ENCODE measurements at regions not wholly inside any gene's neighbourhood (a gene's known extent, or its start where the extent isn't known, plus 50 kb on each side); places are given as distances from the start of the nearest gene placed in this dataset.

GRCh38 chr1:101511202-101511891 lies 274.5 kb downstream of the S1PR1 start:
- TF ChIP-seq CTCF (IDR thresholded peaks at IDR 0.05), result no peak
- no peak for TF ChIP-seq POLR2A (IDR thresholded peaks at IDR 0.05)
- TF ChIP-seq POLR2AphosphoS5 (IDR thresholded peaks at IDR 0.05), result no peak
